ENCODE measurements at regions not wholly inside any gene's neighbourhood (a gene's known extent, or its start where the extent isn't known, plus 50 kb on each side); places are given as distances from the start of the nearest gene placed in this dataset.
A peak's percentile ranks its signal among the peaks of the same experiment; 100 is the strongest.

DNA sequence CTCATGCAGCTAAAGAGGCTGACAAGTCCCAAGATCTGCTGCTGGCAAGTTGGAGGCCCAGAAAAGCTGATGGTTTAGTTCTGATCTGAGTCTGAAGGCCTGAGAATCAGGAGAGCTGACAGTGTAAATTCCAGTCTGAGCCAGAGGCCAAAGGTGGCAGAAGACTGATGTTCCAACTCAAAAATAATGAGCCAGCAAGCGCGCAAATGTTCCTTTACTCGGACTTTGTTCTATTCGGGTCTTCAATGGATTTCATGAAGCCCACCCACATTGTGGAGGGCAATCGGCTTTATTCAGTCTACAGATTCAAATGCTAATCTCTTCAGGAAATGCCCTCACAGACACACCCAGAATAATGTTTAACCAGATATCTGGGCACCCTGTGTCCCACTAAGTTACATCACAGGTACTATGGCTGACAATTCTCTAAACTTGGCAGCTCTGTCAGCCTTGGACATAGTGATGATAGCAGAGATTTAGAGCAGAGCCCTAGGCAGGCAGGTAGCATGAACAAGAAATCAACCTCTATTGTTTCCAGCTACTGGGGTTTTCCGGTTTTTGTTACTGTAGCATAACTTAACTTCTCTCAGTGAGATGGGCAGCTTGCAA, 318.5 kb downstream of the HRH4 start:
- WGBS, 2 experiments (ENCODE audit: extremely low coverage in 2 of 2, insufficient read length in 1 of 2) = 62% methylated on average over 5 of the region's 6 CpGs; no CpG with 5 or more reads in 1 of the 2 experiments
- Histone ChIP-seq H3K4me1 (ENCODE audit: control insufficient read depth, insufficient read depth, low read length) (no peaks in the 10 kb centered on the region), H3K23ac (ENCODE audit: low read depth, low read length) (no peak overlapping the region), H3K9me1 (ENCODE audit: insufficient read depth, low read length) (no peaks in the 10 kb centered on the region), H3K79me1 (ENCODE audit: low read depth in 1 of 2, low read length in 2 of 2) (no peaks in the 10 kb centered on the region), H3K9me3 (ENCODE audit: control insufficient read depth, insufficient read depth, low read length) (no peaks in the 10 kb centered on the region), H2AFZ (replicated peaks; ENCODE audit: low read length, poor library complexity) (no peak overlapping the region), H4K91ac (ENCODE audit: insufficient read depth, low read depth, low read length) (no peak overlapping the region), H3K9ac (ENCODE audit: low read depth, low read length) (no peak overlapping the region), H2BK120ac (ENCODE audit: low read depth, low read length) (no peak overlapping the region), H3K56ac (ENCODE audit: extremely low read depth, insufficient read depth, low read length) (no peak overlapping the region), H3K27me3 (ENCODE audit: control insufficient read depth, insufficient read depth, low read length) (no peaks in the 10 kb centered on the region), H4K5ac (ENCODE audit: low read depth, low read length) (no peak overlapping the region), H2AK5ac (ENCODE audit: low read depth, low read length) (no peak overlapping the region), H3K4me2 (ENCODE audit: low read depth, low read length) (no peak overlapping the region), H4K20me1 (ENCODE audit: insufficient read depth, low read length) (no peaks in the 10 kb centered on the region), H3K4me3 (ENCODE audit: insufficient read depth, low read depth, low read length) (no peak overlapping the region), H3K4ac (ENCODE audit: low read depth, low read length) (no peak overlapping the region), H3K14ac (replicated peaks; ENCODE audit: low read depth, low read length) (no peak overlapping the region), H3K36me3 (ENCODE audit: control insufficient read depth, insufficient read depth, low read length) (0 out of 2 replicates have a peak, but pooled peaks cover 1% of the 10 kb centered on the region), H4K8ac (ENCODE audit: low read depth in 2 of 2, low read length in 2 of 2) (no peak overlapping the region), H2AK9ac (replicated peaks; ENCODE audit: low read depth, low read length, poor library complexity) (no peak overlapping the region), H2BK5ac (ENCODE audit: low read depth, low read length, poor library complexity, severe bottlenecking) (no peak overlapping the region), H2BK20ac (ENCODE audit: low read depth, low read length) (no peak overlapping the region), H3K18ac (ENCODE audit: low read depth, low read length) (no peak overlapping the region; the same call in 1 of the 2 replicates), H3K27ac (ENCODE audit: insufficient read depth, low read length) (no peak overlapping the region), H2BK15ac (ENCODE audit: low read depth, low read length) (no peak overlapping the region)
- ChIA-PET CTCF (no interaction called here), POLR2A (ENCODE audit: unreplicated experiment) (no interaction called here)
- BruUV-seq (replicated peaks) = no TSS peak
- intact Hi-C loops (cut with micrococcal nuclease) (no loop called here), in situ Hi-C loops (cut with MboI; ENCODE audit: low sequenced_read_pairs) (no loop called here), dilution Hi-C loops (cut with HindIII; ENCODE audit: low sequenced_read_pairs, unreplicated experiment) (no loop called here)
- ATAC-seq (ENCODE audit: low read depth) (peak; percentile 53), DNase-seq (no peak)
- no peak for TF ChIP-seq NFE2L2 (IDR thresholded peaks at IDR 0.05; ENCODE audit: low read depth, low read length)
- TF ChIP-seq, protein P1, sequence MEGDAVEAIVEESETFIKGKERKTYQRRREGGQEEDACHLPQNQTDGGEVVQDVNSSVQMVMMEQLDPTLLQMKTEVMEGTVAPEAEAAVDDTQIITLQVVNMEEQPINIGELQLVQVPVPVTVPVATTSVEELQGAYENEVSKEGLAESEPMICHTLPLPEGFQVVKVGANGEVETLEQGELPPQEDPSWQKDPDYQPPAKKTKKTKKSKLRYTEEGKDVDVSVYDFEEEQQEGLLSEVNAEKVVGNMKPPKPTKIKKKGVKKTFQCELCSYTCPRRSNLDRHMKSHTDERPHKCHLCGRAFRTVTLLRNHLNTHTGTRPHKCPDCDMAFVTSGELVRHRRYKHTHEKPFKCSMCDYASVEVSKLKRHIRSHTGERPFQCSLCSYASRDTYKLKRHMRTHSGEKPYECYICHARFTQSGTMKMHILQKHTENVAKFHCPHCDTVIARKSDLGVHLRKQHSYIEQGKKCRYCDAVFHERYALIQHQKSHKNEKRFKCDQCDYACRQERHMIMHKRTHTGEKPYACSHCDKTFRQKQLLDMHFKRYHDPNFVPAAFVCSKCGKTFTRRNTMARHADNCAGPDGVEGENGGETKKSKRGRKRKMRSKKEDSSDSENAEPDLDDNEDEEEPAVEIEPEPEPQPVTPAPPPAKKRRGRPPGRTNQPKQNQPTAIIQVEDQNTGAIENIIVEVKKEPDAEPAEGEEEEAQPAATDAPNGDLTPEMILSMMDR (conservative IDR thresholded peaks at IDR 0.05; ENCODE audit: low read depth, low read length) = no peak
- no peak for TF ChIP-seq RCOR1 (IDR thresholded peaks at IDR 0.05; ENCODE audit: insufficient replicate concordance, low read length)
- TF ChIP-seq BHLHE40 (IDR thresholded peaks at IDR 0.05; ENCODE audit: low read depth, low read length) = no peak
- TF ChIP-seq SMC3 (IDR thresholded peaks at IDR 0.05; ENCODE audit: low read depth, low read length) = no peak
- no peak for TF ChIP-seq POLR2A (IDR thresholded peaks at IDR 0.05; ENCODE audit: low read depth, low read length)
- no peak for TF ChIP-seq FOS (IDR thresholded peaks at IDR 0.05; ENCODE audit: low read depth, low read length)
- no peak for TF ChIP-seq USF2 (IDR thresholded peaks at IDR 0.05; ENCODE audit: low read depth, low read length)
- TF ChIP-seq MAFK (IDR thresholded peaks at IDR 0.05; ENCODE audit: low read depth, low read length) = no peak
- TF ChIP-seq CEBPB (IDR thresholded peaks at IDR 0.05; ENCODE audit: low read depth, low read length) = no peak
- no peak for TF ChIP-seq RFX5 (IDR thresholded peaks at IDR 0.05; ENCODE audit: low read depth, low read length)
- no peak for TF ChIP-seq ELK1 (IDR thresholded peaks at IDR 0.05; ENCODE audit: borderline replicate concordance, low read depth, low read length)
- TF ChIP-seq CHD1 (IDR thresholded peaks at IDR 0.05; ENCODE audit: low read depth, low read length) = no peak
- TF ChIP-seq MAZ (IDR thresholded peaks at IDR 0.05; ENCODE audit: borderline replicate concordance, low read depth, low read length) = no peak
- no peak for TF ChIP-seq MXI1 (IDR thresholded peaks at IDR 0.05; ENCODE audit: borderline replicate concordance, low read depth, low read length)
- no peak for TF ChIP-seq RAD21 (IDR thresholded peaks at IDR 0.05; ENCODE audit: low read length)
